OCI-LY1 (cell line): ENCODE measurements at regions not wholly inside any gene's neighbourhood (a gene's known extent, or its start where the extent isn't known, plus 50 kb on each side); places are given as distances from the start of the nearest gene placed in this dataset.

Experiments
- EZH2 ChIP-seq: fragments of 200-600 bp; sonication (generic), shearing (Covaris generic); IDR thresholded peaks from 2 replicates; pipeline ENCODE4 v1.8.0; 2017; ENCODE audit warnings: borderline replicate concordance, mixed run types, mild to moderate bottlenecking, antibody characterized with exemption, low read length, moderate library complexity, mixed read lengths
- TF ChIP-seq, protein P1 (sequence below): fragments of 200-600 bp; sonication (generic), shearing (Covaris generic); IDR thresholded peaks from 2 replicates; pipeline ENCODE4 v1.5.1; 2017; ENCODE audit warnings: mild to moderate bottlenecking, antibody characterized with exemption, low read length, moderate library complexity, mixed read lengths

DNA sequence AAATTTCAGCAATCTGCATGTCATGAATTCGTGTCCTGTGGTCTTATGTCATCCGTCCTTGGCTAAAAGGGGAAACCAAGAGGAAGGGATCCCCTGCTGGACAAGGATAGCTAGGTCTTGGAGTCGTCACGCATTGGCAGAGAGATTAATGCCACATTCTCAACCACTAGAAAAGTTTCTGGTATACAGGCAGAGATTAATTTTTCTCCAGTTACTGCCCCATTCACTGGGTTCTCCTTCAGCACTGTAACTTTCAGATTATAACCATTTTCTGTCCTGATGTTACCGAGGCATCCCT, 1060.6 kb upstream of the AUTS2 start:
- TF ChIP-seq, protein P1, sequence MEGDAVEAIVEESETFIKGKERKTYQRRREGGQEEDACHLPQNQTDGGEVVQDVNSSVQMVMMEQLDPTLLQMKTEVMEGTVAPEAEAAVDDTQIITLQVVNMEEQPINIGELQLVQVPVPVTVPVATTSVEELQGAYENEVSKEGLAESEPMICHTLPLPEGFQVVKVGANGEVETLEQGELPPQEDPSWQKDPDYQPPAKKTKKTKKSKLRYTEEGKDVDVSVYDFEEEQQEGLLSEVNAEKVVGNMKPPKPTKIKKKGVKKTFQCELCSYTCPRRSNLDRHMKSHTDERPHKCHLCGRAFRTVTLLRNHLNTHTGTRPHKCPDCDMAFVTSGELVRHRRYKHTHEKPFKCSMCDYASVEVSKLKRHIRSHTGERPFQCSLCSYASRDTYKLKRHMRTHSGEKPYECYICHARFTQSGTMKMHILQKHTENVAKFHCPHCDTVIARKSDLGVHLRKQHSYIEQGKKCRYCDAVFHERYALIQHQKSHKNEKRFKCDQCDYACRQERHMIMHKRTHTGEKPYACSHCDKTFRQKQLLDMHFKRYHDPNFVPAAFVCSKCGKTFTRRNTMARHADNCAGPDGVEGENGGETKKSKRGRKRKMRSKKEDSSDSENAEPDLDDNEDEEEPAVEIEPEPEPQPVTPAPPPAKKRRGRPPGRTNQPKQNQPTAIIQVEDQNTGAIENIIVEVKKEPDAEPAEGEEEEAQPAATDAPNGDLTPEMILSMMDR = no peak
- no peak for TF ChIP-seq EZH2
